ENCODE measurements at regions not wholly inside any gene's neighbourhood (a gene's known extent, or its start where the extent isn't known, plus 50 kb on each side); places are given as distances from the start of the nearest gene placed in this dataset.

- no peak for TF ChIP-seq EZH2 (IDR thresholded peaks at IDR 0.05; ENCODE audit: borderline replicate concordance, low read depth, low read length, severe bottlenecking)
- TF ChIP-seq CTCF (IDR thresholded peaks at IDR 0.05; ENCODE audit: extremely low read depth in 1 of 2, insufficient read depth in 1 of 2, low read depth in 1 of 2, low read length in 2 of 2): no peak
- no peak for TF ChIP-seq JUN (IDR thresholded peaks at IDR 0.05; ENCODE audit: borderline replicate concordance, insufficient read depth, insufficient read length, low read depth)
- no peak for TF ChIP-seq POLR2A (IDR thresholded peaks at IDR 0.05; ENCODE audit: low read depth, low read length)
- no peak for TF ChIP-seq MAX (IDR thresholded peaks at IDR 0.05; ENCODE audit: insufficient read depth, insufficient read length)
- no peak for TF ChIP-seq MYC (IDR thresholded peaks at IDR 0.05; ENCODE audit: low read depth, low read length)
- no peak for TF ChIP-seq POLR2AphosphoS5 (IDR thresholded peaks at IDR 0.05; ENCODE audit: insufficient read depth, low read depth, low read length)
- TF ChIP-seq GATA2 (IDR thresholded peaks at IDR 0.05; ENCODE audit: insufficient read depth, insufficient read length, low read depth, low read length): no peak
- TF ChIP-seq FOS (IDR thresholded peaks at IDR 0.05; ENCODE audit: borderline replicate concordance, insufficient read depth, low read length): no peak
Measured at GRCh38 chr5:163623524-163623923, 118.1 kb downstream of the MAT2B start.

All from endothelial cell of umbilical vein (primary cell).